Endothelial cell (in vitro differentiated cells): ENCODE measurements at regions not wholly inside any gene's neighbourhood (a gene's known extent, or its start where the extent isn't known, plus 50 kb on each side); places are given as distances from the start of the nearest gene placed in this dataset.

ENCODE experiments used
- DNase-seq: peaks from one replicate; pipeline ENCODE4 v3.0.0; 2021; ENCODE audit warnings: low spot score
- H3K27ac Mint-ChIP-seq: one replicate; pipeline ENCODE4 v1.8.0; 2021; ENCODE audit warnings: mixed read lengths, inconsistent platforms; ENCODE audit not compliant: unreplicated experiment
- H3K27me3 Mint-ChIP-seq: one replicate; pipeline ENCODE4 v1.8.0; 2021; ENCODE audit warnings: mild to moderate bottlenecking, moderate library complexity, mixed read lengths, inconsistent platforms; ENCODE audit not compliant: unreplicated experiment
- H3K36me3 Mint-ChIP-seq: one replicate; pipeline ENCODE4 v1.8.0; 2021; ENCODE audit warnings: mild to moderate bottlenecking, low read depth, mixed read lengths, inconsistent platforms; ENCODE audit not compliant: unreplicated experiment
- H3K4me1 Mint-ChIP-seq: one replicate; pipeline ENCODE4 v1.8.0; 2021; ENCODE audit warnings: mild to moderate bottlenecking, mixed read lengths, inconsistent platforms; ENCODE audit not compliant: unreplicated experiment
- H3K4me3 Mint-ChIP-seq: one replicate; pipeline ENCODE4 v1.8.0; 2021; ENCODE audit warnings: mild to moderate bottlenecking, mixed read lengths, inconsistent platforms; ENCODE audit not compliant: unreplicated experiment
- H3K9me3 Mint-ChIP-seq: one replicate; pipeline ENCODE4 v1.8.0; 2021; ENCODE audit warnings: mixed read lengths, inconsistent platforms; ENCODE audit not compliant: unreplicated experiment
- CTCF ChIP-seq: fragments of 200-600 bp; sonication (generic); IDR thresholded peaks from one replicate; pipeline ENCODE4 v1.5.0; 2021; ENCODE audit warnings: antibody characterized with exemption; ENCODE audit not compliant: unreplicated experiment

- no peak overlapping the region for H3K4me3 Mint-ChIP-seq
- H3K4me1 Mint-ChIP-seq: no peaks in the 10 kb centered on the region
- TF ChIP-seq CTCF: no peak
- DNase-seq: no peak
- H3K9me3 Mint-ChIP-seq: no peaks in the 10 kb centered on the region
- H3K36me3 Mint-ChIP-seq: no peaks in the 10 kb centered on the region
- no peak overlapping the region for H3K27ac Mint-ChIP-seq
- peaks cover 2% of the 10 kb centered on the region for H3K27me3 Mint-ChIP-seq
Observed at GRCh38 chr5:40401284-40402006, 278.3 kb upstream of the PTGER4 start.

GRCh38 chr5:40400245-40400644 lies 279.5 kb upstream of the PTGER4 start:
- no peak for TF ChIP-seq CTCF
- Mint-ChIP-seq H3K4me1 (no peaks in the 10 kb centered on the region), H3K27me3 (peaks cover 2% of the 10 kb centered on the region), H3K27ac (no peak overlapping the region), H3K9me3 (no peaks in the 10 kb centered on the region), H3K4me3 (no peak overlapping the region), H3K36me3 (no peaks in the 10 kb centered on the region)
- DNase-seq: no peak

- Mint-ChIP-seq H3K9me3 (no peaks in the 10 kb centered on the region), H3K4me1 (no peaks in the 10 kb centered on the region), H3K36me3 (no peaks in the 10 kb centered on the region), H3K4me3 (no peak overlapping the region), H3K27ac (no peak overlapping the region), H3K27me3 (peaks cover 2% of the 10 kb centered on the region)
- DNase-seq: no peak
- no peak for TF ChIP-seq CTCF
Observed at GRCh38 chr5:40399349-40399748, 280.4 kb upstream of the PTGER4 start.

- no peak for TF ChIP-seq CTCF
- H3K27ac Mint-ChIP-seq: no peak overlapping the region
- no peak for DNase-seq
- no peaks in the 10 kb centered on the region for H3K9me3 Mint-ChIP-seq
- no peak overlapping the region for H3K4me3 Mint-ChIP-seq
- H3K36me3 Mint-ChIP-seq: no peaks in the 10 kb centered on the region
- H3K4me1 Mint-ChIP-seq: no peaks in the 10 kb centered on the region
- H3K27me3 Mint-ChIP-seq: peaks cover 2% of the 10 kb centered on the region
Observed at GRCh38 chr5:40397976-40398375, 281.7 kb upstream of the PTGER4 start.

GRCh38 chr5:40397091-40397490 lies 282.6 kb upstream of the PTGER4 start:
- Mint-ChIP-seq H3K36me3 (no peaks in the 10 kb centered on the region), H3K9me3 (no peaks in the 10 kb centered on the region), H3K27me3 (peaks cover under 1% of the 10 kb centered on the region), H3K27ac (no peak overlapping the region), H3K4me1 (peaks cover 6% of the 10 kb centered on the region), H3K4me3 (no peak overlapping the region)
- no peak for TF ChIP-seq CTCF
- no peak for DNase-seq
